ENCODE measurements at regions not wholly inside any gene's neighbourhood (a gene's known extent, or its start where the extent isn't known, plus 50 kb on each side); places are given as distances from the start of the nearest gene placed in this dataset.

DNA sequence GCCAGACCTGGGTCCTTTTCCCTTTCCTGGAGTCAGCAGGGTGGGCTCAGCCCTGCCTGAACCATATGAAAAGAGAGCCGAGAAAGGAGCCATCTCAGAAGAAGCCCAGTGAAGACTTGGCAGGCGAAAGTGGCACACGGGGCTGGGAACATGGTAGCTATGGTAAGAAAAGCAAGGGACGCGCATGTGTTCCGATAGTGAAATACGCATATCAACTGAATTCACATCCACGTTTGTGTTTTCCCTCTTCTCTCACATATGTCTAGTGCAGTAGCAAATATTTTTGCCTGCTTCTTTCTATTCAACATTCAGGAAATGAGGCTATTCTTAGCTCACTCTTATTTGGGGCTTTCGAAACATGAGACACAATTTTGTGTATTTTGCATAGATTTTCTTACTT lies 54.1 kb upstream of the PEG3 start:
- Histone ChIP-seq H4K20me1 (ENCODE audit: insufficient read depth) (no peaks in the 10 kb centered on the region), H3K4me3 (ENCODE audit: low read length) (no peak overlapping the region), H3K79me2 (replicated peaks; ENCODE audit: insufficient read depth, low read length) (no peaks in the 10 kb centered on the region), H3K9me2 (ENCODE audit: insufficient read depth, low read length) (no peaks in the 10 kb centered on the region), H3K4me2 (ENCODE audit: low read length) (no peak overlapping the region), H3K27ac (ENCODE audit: low read length) (no peak overlapping the region), H3K9ac (ENCODE audit: low read length) (no peak overlapping the region), H3K9me3 (ENCODE audit: low read length) (peaks cover 8% of the 10 kb centered on the region), H3F3A (ENCODE audit: insufficient read depth, low read length, poor library complexity, severe bottlenecking) (no peaks in the 10 kb centered on the region), H2AFZ (ENCODE audit: low read depth, low read length) (no peak overlapping the region), H3K27me3 (ENCODE audit: insufficient read depth, low read depth, low read length) (no peaks in the 10 kb centered on the region), H3K36me3 (ENCODE audit: insufficient read depth, low read length) (no peaks in the 10 kb centered on the region)
- no peak for TF ChIP-seq REST (IDR thresholded peaks at IDR 0.05; ENCODE audit: borderline replicate concordance)
- TF ChIP-seq SMC3 (conservative IDR thresholded peaks at IDR 0.05; ENCODE audit: poor library complexity), result no peak
- TF ChIP-seq EP300 (conservative IDR thresholded peaks at IDR 0.05; ENCODE audit: poor library complexity, severe bottlenecking), result no peak
- TF ChIP-seq POLR2AphosphoS5 (IDR thresholded peaks at IDR 0.05), result no peak
- no peak for TF ChIP-seq RAD21 (conservative IDR thresholded peaks at IDR 0.05)
- TF ChIP-seq TAF1 (IDR thresholded peaks at IDR 0.05; ENCODE audit: low read depth), result no peak

DNA sequence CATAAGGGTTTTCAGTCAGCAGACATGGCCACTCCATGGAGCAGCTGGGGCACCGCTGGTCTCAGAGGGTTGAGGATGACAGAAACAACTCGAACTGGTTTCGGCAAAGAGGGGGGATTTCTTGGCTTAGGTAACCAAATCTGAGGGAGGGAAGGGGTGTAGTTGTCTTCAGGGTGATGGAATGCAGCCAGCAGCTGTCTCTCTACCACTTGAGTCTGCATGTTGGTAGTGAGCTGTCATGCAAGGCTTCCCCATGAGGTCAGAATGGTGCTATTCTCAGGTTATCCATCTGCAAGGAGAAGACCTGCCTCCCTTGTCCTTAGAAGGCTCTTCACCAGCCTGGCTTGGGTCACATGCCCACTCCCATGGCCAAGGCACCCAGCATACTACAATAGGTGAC lies 55.6 kb upstream of the PEG3 start:
- Histone ChIP-seq H3K27ac (ENCODE audit: low read length) (no peak overlapping the region), H2AFZ (ENCODE audit: low read depth, low read length) (no peak overlapping the region), H3K9me2 (ENCODE audit: insufficient read depth, low read length) (no peaks in the 10 kb centered on the region), H3K36me3 (ENCODE audit: insufficient read depth, low read length) (no peaks in the 10 kb centered on the region), H3K79me2 (replicated peaks; ENCODE audit: insufficient read depth, low read length) (no peaks in the 10 kb centered on the region), H3K4me2 (ENCODE audit: low read length) (no peak overlapping the region), H3K9me3 (ENCODE audit: low read length) (peaks cover 14% of the 10 kb centered on the region), H3K9ac (ENCODE audit: low read length) (no peak overlapping the region), H4K20me1 (ENCODE audit: insufficient read depth) (no peaks in the 10 kb centered on the region), H3F3A (ENCODE audit: insufficient read depth, low read length, poor library complexity, severe bottlenecking) (no peaks in the 10 kb centered on the region), H3K27me3 (ENCODE audit: insufficient read depth, low read depth, low read length) (no peaks in the 10 kb centered on the region), H3K4me3 (ENCODE audit: low read length) (no peak overlapping the region)
- TF ChIP-seq TAF1 (IDR thresholded peaks at IDR 0.05; ENCODE audit: low read depth) (no peak), CTCF (IDR thresholded peaks at IDR 0.05; ENCODE audit: poor library complexity, severe bottlenecking) (no peak), RAD21 (conservative IDR thresholded peaks at IDR 0.05) (no peak), MXI1 (conservative IDR thresholded peaks at IDR 0.05; ENCODE audit: poor library complexity, severe bottlenecking) (no peak), POLR2AphosphoS5 (IDR thresholded peaks at IDR 0.05) (no peak), EP300 (conservative IDR thresholded peaks at IDR 0.05; ENCODE audit: poor library complexity, severe bottlenecking) (no peak), EZH2 (IDR thresholded peaks at IDR 0.05; ENCODE audit: borderline replicate concordance, insufficient read depth, low read length, poor library complexity, severe bottlenecking) (no peak), REST (IDR thresholded peaks at IDR 0.05; ENCODE audit: borderline replicate concordance) (no peak), SMC3 (conservative IDR thresholded peaks at IDR 0.05; ENCODE audit: poor library complexity) (no peak)
